Inflammatory macrophage (primary cell): ENCODE measurements at regions not wholly inside any gene's neighbourhood (a gene's known extent, or its start where the extent isn't known, plus 50 kb on each side); places are given as distances from the start of the nearest gene placed in this dataset.
"Not testable (repeated sequence)": the region's sequence is repeated elsewhere in the genome, so short reads cannot be mapped to it uniquely, and the experiment has no call there.

ENCODE experiments used
- DNase-seq, 2 donors: peaks; one replicate each; pipeline ENCODE4 v3.0.0-alpha.2; 2020 to 2022

- DNase-seq: no peak
Observed at GRCh38 chr5:23727271-23727670, 219.9 kb downstream of the PRDM9 start.

- DNase-seq: no peak
Observed at GRCh38 chr5:23730023-23730422, 222.6 kb downstream of the PRDM9 start.

- DNase-seq: no peak
Observed at GRCh38 chr5:23740029-23740428, 232.6 kb downstream of the PRDM9 start.

GRCh38 chr5:23742701-23743100, 235.3 kb downstream of the PRDM9 start:
- no peak for DNase-seq

- DNase-seq: no peak
Observed at GRCh38 chr5:23755906-23756305, 248.5 kb downstream of the PRDM9 start.

- no peak for DNase-seq
Observed at GRCh38 chr5:23756779-23757178, 249.4 kb downstream of the PRDM9 start.

GRCh38 chr5:23763170-23763569, 255.8 kb downstream of the PRDM9 start:
- no peak for DNase-seq

- no peak for DNase-seq
Observed at GRCh38 chr5:23776684-23777083, 269.3 kb downstream of the PRDM9 start.

GRCh38 chr5:23800307-23800706, 292.9 kb downstream of the PRDM9 start:
- not testable (repeated sequence) for DNase-seq

GRCh38 chr5:23820765-23821471, 313.5 kb downstream of the PRDM9 start:
- DNase-seq: peak in 1 of 2 donors; percentile 6

- DNase-seq: no peak
Observed at GRCh38 chr5:23823521-23823920, 316.1 kb downstream of the PRDM9 start.

GRCh38 chr5:23825196-23825595, 317.8 kb downstream of the PRDM9 start:
- DNase-seq: no peak

GRCh38 chr5:23840083-23840482, 332.7 kb downstream of the PRDM9 start:
- DNase-seq: no peak

- DNase-seq: no peak
Observed at GRCh38 chr5:23864786-23865185, 357.4 kb downstream of the PRDM9 start.

- no peak for DNase-seq
Observed at GRCh38 chr5:23877847-23878246, 370.4 kb downstream of the PRDM9 start.

GRCh38 chr5:23884405-23885031, 377.1 kb downstream of the PRDM9 start:
- no peak for DNase-seq

GRCh38 chr5:23893561-23893960, 386.2 kb downstream of the PRDM9 start:
- DNase-seq: no peak

GRCh38 chr5:23895614-23896013, 388.2 kb downstream of the PRDM9 start:
- no peak for DNase-seq

GRCh38 chr5:23930985-23931384, 423.6 kb downstream of the PRDM9 start:
- DNase-seq: no peak

- not testable (repeated sequence) for DNase-seq
Observed at GRCh38 chr5:23951261-23951928, 444.0 kb downstream of the PRDM9 start.

GRCh38 chr5:23963449-23963848, 456.0 kb downstream of the PRDM9 start:
- DNase-seq: no peak

GRCh38 chr5:23977365-23977764, 470.0 kb downstream of the PRDM9 start:
- DNase-seq: no peak

- no peak for DNase-seq
Observed at GRCh38 chr5:23977997-23978396, 470.6 kb downstream of the PRDM9 start.

GRCh38 chr5:23991406-23991805, 484.0 kb downstream of the PRDM9 start:
- no peak for DNase-seq
